Lung (tissue), 11 donors: ENCODE measurements at regions not wholly inside any gene's neighbourhood (a gene's known extent, or its start where the extent isn't known, plus 50 kb on each side); places are given as distances from the start of the nearest gene placed in this dataset.

Experiments used
- ATAC-seq: fragments of 200-7000 bp; cut with Tn5 transposase; one replicate; pipeline ENCODE4 v1.9.1; 2020; ENCODE audit warnings: moderate number of reproducible peaks; ENCODE audit not compliant: insufficient read depth, low FRiP score
- DNase-seq, 3 donors: peaks; one replicate each; pipeline ENCODE4 v3.0.0-alpha.2; 2013 to 2017
- H3K27ac ChIP-seq, 2 donors: one replicate each; pipeline ENCODE4 v1.5.1; 2013; ENCODE audit warnings: mild to moderate bottlenecking in 2 of 2, moderate library complexity in 2 of 2, control low read depth in 1 of 2, inconsistent platforms in 1 of 2, low read depth in 1 of 2, low read length in 1 of 2
- H3K27me3 ChIP-seq, 3 donors: one replicate each; pipeline ENCODE4 v1.5.1; 2013; ENCODE audit warnings: low read length in 2 of 3; ENCODE audit not compliant: control insufficient read depth in 3 of 3, insufficient read depth in 3 of 3
- H3K36me3 ChIP-seq, 4 donors: one replicate each; pipeline ENCODE4 v1.5.1; 2013; ENCODE audit warnings: low read length in 4 of 4, mild to moderate bottlenecking in 1 of 4, moderate library complexity in 1 of 4; ENCODE audit not compliant: control insufficient read depth in 4 of 4, insufficient read depth in 4 of 4
- H3K4me1 ChIP-seq, 5 donors: one replicate each; pipeline ENCODE4 v1.5.1; 2013; ENCODE audit warnings: low read length in 5 of 5, mild to moderate bottlenecking in 2 of 5, moderate library complexity in 1 of 5; ENCODE audit not compliant: control insufficient read depth in 5 of 5, insufficient read depth in 5 of 5
- H3K4me3 ChIP-seq: one replicate; pipeline ENCODE4 v1.5.1; 2013; ENCODE audit warnings: mild to moderate bottlenecking, control low read depth, moderate library complexity
- H3K9ac ChIP-seq, 2 donors: one replicate each; pipeline ENCODE4 v1.5.1; 2013; ENCODE audit warnings: low read length in 2 of 2, control low read depth in 1 of 2; ENCODE audit not compliant: insufficient read depth in 1 of 2
- H3K9me3 ChIP-seq, 4 donors: one replicate each; pipeline ENCODE4 v1.5.1; 2013; ENCODE audit warnings: low read length in 3 of 4, mild to moderate bottlenecking in 1 of 4, moderate library complexity in 1 of 4; ENCODE audit not compliant: control insufficient read depth in 4 of 4, insufficient read depth in 3 of 4
- WGBS, 2 donors: extraction: QIAGEN DNeasy Blood & Tissue Kit; methylation state at CpG; one replicate each; pipeline ENCODE4 v1.1.7; 2013; 5-methylcytosine and 5-hydroxymethylcytosine counted together
- TF ChIP-seq, protein P1 (sequence below): IDR thresholded peaks from 2 replicates; pipeline ENCODE4 v1.5.1; 2012; ENCODE audit warnings: mild to moderate bottlenecking; ENCODE audit errors: control extremely low read depth, extremely low read depth
- donor health status: control.
- donor health status: control.
- donor health status: Bipolar disorder and iron deficiency.
- donor health status: healthy.
- donor health status: DM: yes; HTN: yes; CAD: no.

DNA sequence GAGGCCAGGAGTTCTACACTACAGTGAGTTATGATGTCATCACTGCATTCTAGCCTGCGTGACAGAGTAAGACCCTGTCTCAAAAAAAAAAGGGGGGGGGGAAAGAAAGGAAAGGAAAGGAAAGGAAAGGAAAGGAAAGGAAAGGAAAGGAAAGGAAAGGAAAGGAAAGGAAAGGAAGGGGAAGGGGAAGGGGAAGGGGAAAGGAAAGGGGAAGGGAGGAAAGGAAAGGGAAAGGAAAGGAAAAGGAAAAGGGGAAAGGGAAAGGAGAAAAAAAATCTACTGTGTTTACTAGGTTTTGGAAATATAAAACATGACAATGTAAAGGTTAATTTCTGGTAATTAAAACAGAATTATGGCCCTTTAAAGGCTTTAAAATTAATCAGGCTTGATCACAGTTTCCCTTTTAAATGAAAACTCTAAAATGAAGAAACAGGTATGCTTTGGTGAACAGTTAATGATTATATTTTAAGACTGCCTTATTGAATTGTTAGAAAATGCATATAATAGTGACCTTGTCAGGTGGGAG, 131.9 kb upstream of the POU5F2 start:
- no peak for ATAC-seq
- Histone ChIP-seq H3K27ac (no peak overlapping the region), H3K9me3 (no peaks in the 10 kb centered on the region), H3K36me3 (no peaks in the 10 kb centered on the region), H3K4me1 (no peaks in the 10 kb centered on the region), H3K9ac (no peak overlapping the region), H3K4me3 (no peak overlapping the region), H3K27me3 (no peaks in the 10 kb centered on the region)
- TF ChIP-seq, protein P1, sequence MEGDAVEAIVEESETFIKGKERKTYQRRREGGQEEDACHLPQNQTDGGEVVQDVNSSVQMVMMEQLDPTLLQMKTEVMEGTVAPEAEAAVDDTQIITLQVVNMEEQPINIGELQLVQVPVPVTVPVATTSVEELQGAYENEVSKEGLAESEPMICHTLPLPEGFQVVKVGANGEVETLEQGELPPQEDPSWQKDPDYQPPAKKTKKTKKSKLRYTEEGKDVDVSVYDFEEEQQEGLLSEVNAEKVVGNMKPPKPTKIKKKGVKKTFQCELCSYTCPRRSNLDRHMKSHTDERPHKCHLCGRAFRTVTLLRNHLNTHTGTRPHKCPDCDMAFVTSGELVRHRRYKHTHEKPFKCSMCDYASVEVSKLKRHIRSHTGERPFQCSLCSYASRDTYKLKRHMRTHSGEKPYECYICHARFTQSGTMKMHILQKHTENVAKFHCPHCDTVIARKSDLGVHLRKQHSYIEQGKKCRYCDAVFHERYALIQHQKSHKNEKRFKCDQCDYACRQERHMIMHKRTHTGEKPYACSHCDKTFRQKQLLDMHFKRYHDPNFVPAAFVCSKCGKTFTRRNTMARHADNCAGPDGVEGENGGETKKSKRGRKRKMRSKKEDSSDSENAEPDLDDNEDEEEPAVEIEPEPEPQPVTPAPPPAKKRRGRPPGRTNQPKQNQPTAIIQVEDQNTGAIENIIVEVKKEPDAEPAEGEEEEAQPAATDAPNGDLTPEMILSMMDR: no peak
- no peak for DNase-seq
- 100% methylated on average over 1 of the region's 1 CpG for WGBS, 2 donors

- WGBS, 2 donors: 93 to 96% methylated on average over 3 of the region's 3 CpGs
- Histone ChIP-seq H3K9me3 (no peaks in the 10 kb centered on the region), H3K36me3 (peaks cover 0 to 1% (median 0%) of the 10 kb centered on the region in 4 donors), H3K9ac (no peak overlapping the region), H3K4me1 (no peaks in the 10 kb centered on the region), H3K27ac (no peak overlapping the region), H3K4me3 (no peak overlapping the region), H3K27me3 (no peaks in the 10 kb centered on the region)
- TF ChIP-seq, protein P1: no peak
- no peak for DNase-seq
- no peak for ATAC-seq
These were observed 129.2 kb upstream of the POU5F2 start for GRCh38 chr5:93870649-93871048.

GRCh38 chr5:93868851-93869250, 127.5 kb upstream of the POU5F2 start:
- no peaks in the 10 kb centered on the region for H3K27me3 ChIP-seq
- ATAC-seq: no peak
- WGBS, 2 donors: 93% methylated on average over 6 of the region's 6 CpGs
- no peaks in the 10 kb centered on the region for H3K4me1 ChIP-seq
- no peak overlapping the region for H3K9ac ChIP-seq
- no peak for DNase-seq
- no peak overlapping the region for H3K4me3 ChIP-seq
- no peak overlapping the region for H3K27ac ChIP-seq
- peaks cover 0 to 1% (median 0%) of the 10 kb centered on the region in 4 donors for H3K36me3 ChIP-seq
- no peaks in the 10 kb centered on the region for H3K9me3 ChIP-seq
- TF ChIP-seq, protein P1: no peak

DNA sequence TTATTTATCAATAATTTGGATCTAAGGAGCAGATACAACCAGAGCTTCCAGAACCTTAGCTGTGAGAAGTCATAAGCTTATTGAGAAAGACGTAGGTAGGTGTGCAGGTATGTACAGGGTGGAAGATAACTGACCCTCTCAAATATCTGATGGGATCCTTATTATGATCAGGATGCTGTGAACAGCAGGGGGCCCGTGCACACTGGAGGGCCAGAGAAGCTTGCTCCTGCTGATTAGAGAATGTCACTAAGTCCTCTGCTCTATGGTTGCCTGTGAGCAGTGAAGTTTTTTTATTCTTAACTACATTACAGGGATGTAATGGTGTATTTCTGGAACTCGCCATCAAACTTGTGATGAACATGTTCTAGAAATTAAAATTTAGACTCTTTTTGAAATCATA, 108.9 kb upstream of the POU5F2 start:
- H3K27me3 ChIP-seq: no peaks in the 10 kb centered on the region
- H3K36me3 ChIP-seq: peaks cover 0 to 6% (median 0%) of the 10 kb centered on the region in 4 donors
- DNase-seq (no peak), ATAC-seq (no peak)
- H3K4me3 ChIP-seq: no peak overlapping the region
- H3K27ac ChIP-seq: no peak overlapping the region
- TF ChIP-seq, protein P1: no peak
- H3K9me3 ChIP-seq: peaks cover 0 to 5% (median 0%) of the 10 kb centered on the region in 4 donors
- H3K4me1 ChIP-seq: no peaks in the 10 kb centered on the region
- H3K9ac ChIP-seq: no peak overlapping the region
- WGBS, 2 donors: 83 to 86% methylated on average over 3 of the region's 3 CpGs
